ENCODE measurements at regions not wholly inside any gene's neighbourhood (a gene's known extent, or its start where the extent isn't known, plus 50 kb on each side); places are given as distances from the start of the nearest gene placed in this dataset.
A peak's percentile ranks its signal among the peaks of the same experiment; 100 is the strongest.
"Not testable (repeated sequence)": the region's sequence is repeated elsewhere in the genome, so short reads cannot be mapped to it uniquely, and the experiment has no call there.

- no peak for TF ChIP-seq Cebpa-rat (IDR thresholded peaks at IDR 0.05)
- H3K9ac ChIP-seq = no peak overlapping the region
Measured at GRCh38 chr1:184832517-184832916, 77.9 kb upstream of the EDEM3 start.

GRCh38 chr1:184829496-184829895 is 74.8 kb upstream of the EDEM3 start:
- not testable (repeated sequence) for H3K4me2 ChIP-seq; H3K27ac ChIP-seq; H4K20me1 ChIP-seq; H3K9ac ChIP-seq; H3K4me3 ChIP-seq; H3K27me3 ChIP-seq; H3K9me3 ChIP-seq (replicated peaks in 1 of 11)
- peaks cover 0 to 20% (median 0%) of the 10 kb centered on the region in 11 experiments; a peak in 5 of 22 replicates for H3K36me3 ChIP-seq
- peaks cover 0 to 37% (median 13%) of the 10 kb centered on the region in 10 experiments; a peak in 11 of 20 replicates for H3K4me1 ChIP-seq

More at GRCh38 chr1:184832517-184832916, 77.9 kb upstream of the EDEM3 start:
- H3K4me1 ChIP-seq = 0 out of 20 replicates have a peak, but pooled peaks cover 0 to 8% (median 0%) of the 10 kb centered on the region in 10 experiments
- no peaks in the 10 kb centered on the region for H4K20me1 ChIP-seq
- peaks cover 0 to 20% (median 0%) of the 10 kb centered on the region in 11 experiments; a peak in 5 of 22 replicates for H3K36me3 ChIP-seq
- no peaks in the 10 kb centered on the region for H3K27me3 ChIP-seq
- H3K4me3 ChIP-seq = no peak overlapping the region
- no peak overlapping the region for H3K27ac ChIP-seq
- no peak overlapping the region for H3K4me2 ChIP-seq
- H3K9me3 ChIP-seq (replicated peaks in 1 of 11) = peaks cover 0 to 7% (median 0%) of the 10 kb centered on the region in 11 experiments; a peak in 3 of 22 replicates

GRCh38 chr1:184828369-184828717 is 73.7 kb upstream of the EDEM3 start:
- Histone ChIP-seq H3K4me3 (no peak overlapping the region), H3K9me3 (replicated peaks in 1 of 11) (no peaks in the 10 kb centered on the region), H3K36me3 (peaks cover 0 to 20% (median 0%) of the 10 kb centered on the region in 11 experiments; a peak in 5 of 22 replicates), H3K4me2 (no peak overlapping the region; a peak in 1 of 22 replicates), H4K20me1 (peaks cover 0 to 4% (median 0%) of the 10 kb centered on the region in 11 experiments; a peak in 1 of 22 replicates), H3K4me1 (peaks cover 0 to 49% (median 18%) of the 10 kb centered on the region in 10 experiments; a peak in 11 of 20 replicates), H3K27ac (no peak overlapping the region), H3K27me3 (no peaks in the 10 kb centered on the region), H3K9ac (no peak overlapping the region)
- TF ChIP-seq Cebpa-rat (IDR thresholded peaks at IDR 0.05) = no peak

GRCh38 chr1:184827600-184828368 is 73.1 kb upstream of the EDEM3 start:
- Histone ChIP-seq H3K9me3 (replicated peaks in 1 of 11) (no peaks in the 10 kb centered on the region), H3K27ac (no peak overlapping the region), H3K27me3 (no peaks in the 10 kb centered on the region), H3K4me2 (no peak overlapping the region), H3K4me3 (no peak overlapping the region), H3K36me3 (peaks cover 0 to 25% (median 0%) of the 10 kb centered on the region in 11 experiments; a peak in 6 of 22 replicates), H3K9ac (no peak overlapping the region), H3K4me1 (peaks cover 0 to 54% (median 20%) of the 10 kb centered on the region in 10 experiments; a peak in 11 of 20 replicates), H4K20me1 (peaks cover 0 to 4% (median 0%) of the 10 kb centered on the region in 11 experiments; a peak in 1 of 22 replicates)
- TF ChIP-seq Cebpa-rat (IDR thresholded peaks at IDR 0.05) = no peak

- Histone ChIP-seq H3K9ac (peak overlapping the region in 2 of 11 experiments; percentile 24 to 53; a peak in 2 of 22 replicates), H3K9me3 (replicated peaks in 1 of 11) (no peaks in the 10 kb centered on the region), H3K27ac (peak overlapping the region in 5 of 11 experiments; percentile 30 to 72 (median 62); a peak in 9 of 22 replicates), H3K4me3 (no peak overlapping the region; a peak in 1 of 20 replicates), H3K4me1 (peaks cover 1 to 61% (median 21%) of the 10 kb centered on the region in 10 experiments; a peak in 19 of 20 replicates), H3K36me3 (peaks cover 0 to 31% (median 0%) of the 10 kb centered on the region in 11 experiments; a peak in 5 of 22 replicates), H3K4me2 (peak overlapping the region in 5 of 11 experiments; percentile 44 to 80 (median 73); a peak in 10 of 22 replicates), H3K27me3 (no peaks in the 10 kb centered on the region), H4K20me1 (peaks cover 0 to 4% (median 0%) of the 10 kb centered on the region in 11 experiments; a peak in 1 of 22 replicates)
- TF ChIP-seq Cebpa-rat (IDR thresholded peaks at IDR 0.05) = no peak
Measured at GRCh38 chr1:184826001-184826400, 71.3 kb upstream of the EDEM3 start.

- Histone ChIP-seq H3K4me1 (peaks cover 6 to 64% (median 26%) of the 10 kb centered on the region in 10 experiments), H3K9me3 (replicated peaks in 1 of 11) (no peaks in the 10 kb centered on the region), H3K27ac (peak overlapping the region in 5 of 11 experiments; percentile 39 to 72 (median 62); a peak in 9 of 22 replicates), H3K4me3 (no peak overlapping the region; a peak in 1 of 20 replicates), H3K27me3 (no peaks in the 10 kb centered on the region), H4K20me1 (peaks cover 0 to 4% (median 0%) of the 10 kb centered on the region in 11 experiments; a peak in 1 of 22 replicates), H3K4me2 (peak overlapping the region in 6 of 11 experiments; percentile 2 to 80 (median 60); a peak in 11 of 22 replicates), H3K36me3 (peaks cover 0 to 29% (median 0%) of the 10 kb centered on the region in 11 experiments; a peak in 5 of 22 replicates), H3K9ac (peak overlapping the region in 3 of 11 experiments; percentile 8 to 53 (median 24); a peak in 1 of 22 replicates)
- TF ChIP-seq Cebpa-rat (IDR thresholded peaks at IDR 0.05) = no peak
Measured at GRCh38 chr1:184825571-184825970, 70.9 kb upstream of the EDEM3 start.

GRCh38 chr1:184824691-184825323 is 70.1 kb upstream of the EDEM3 start:
- Histone ChIP-seq H4K20me1 (peaks cover 0 to 4% (median 0%) of the 10 kb centered on the region in 11 experiments; a peak in 1 of 22 replicates), H3K9me3 (replicated peaks in 1 of 11) (no peaks in the 10 kb centered on the region), H3K4me1 (peaks cover 12 to 70% (median 32%) of the 10 kb centered on the region in 10 experiments), H3K4me3 (no peak overlapping the region), H3K27me3 (no peaks in the 10 kb centered on the region), H3K4me2 (peak overlapping the region in 6 of 11 experiments; percentile 2 to 80 (median 60); a peak in 11 of 22 replicates), H3K27ac (peak overlapping the region in 5 of 11 experiments; percentile 39 to 72 (median 62); a peak in 9 of 22 replicates), H3K36me3 (peaks cover 0 to 27% (median 0%) of the 10 kb centered on the region in 11 experiments; a peak in 5 of 22 replicates), H3K9ac (peak overlapping the region in 1 of 11 experiments; percentile 15; a peak in 1 of 22 replicates)
- TF ChIP-seq Cebpa-rat (IDR thresholded peaks at IDR 0.05) = no peak

GRCh38 chr1:184823080-184823479 is 68.4 kb upstream of the EDEM3 start:
- peak overlapping the region in 4 of 11 experiments; percentile 1 to 72 (median 48); a peak in 4 of 22 replicates for H3K27ac ChIP-seq
- peaks cover 0 to 4% (median 0%) of the 10 kb centered on the region in 11 experiments; a peak in 1 of 22 replicates for H4K20me1 ChIP-seq
- H3K36me3 ChIP-seq = peaks cover 0 to 37% (median 0%) of the 10 kb centered on the region in 11 experiments; a peak in 6 of 22 replicates
- no peaks in the 10 kb centered on the region for H3K27me3 ChIP-seq
- H3K4me1 ChIP-seq = peaks cover 14 to 68% (median 34%) of the 10 kb centered on the region in 10 experiments
- H3K4me3 ChIP-seq = no peak overlapping the region
- peak overlapping the region in 5 of 11 experiments; percentile 21 to 80 (median 73); a peak in 8 of 22 replicates for H3K4me2 ChIP-seq
- H3K9ac ChIP-seq = no peak overlapping the region
- H3K9me3 ChIP-seq (replicated peaks in 1 of 11) = peaks cover 0 to 6% (median 0%) of the 10 kb centered on the region in 11 experiments; a peak in 2 of 22 replicates
- no peak for TF ChIP-seq Cebpa-rat (IDR thresholded peaks at IDR 0.05)
